Neural progenitor cell (in vitro differentiated cells): ENCODE measurements at regions not wholly inside any gene's neighbourhood (a gene's known extent, or its start where the extent isn't known, plus 50 kb on each side); places are given as distances from the start of the nearest gene placed in this dataset.

ENCODE experiments used
- EZH2phosphoT487 ChIP-seq: fragments of 200-600 bp; sonication (generic); IDR thresholded peaks from 2 replicates; pipeline ENCODE4 v1.6.1; 2017; ENCODE audit warnings: antibody characterized with exemption
- TF ChIP-seq, protein P1 (sequence below): fragments of 200-600 bp; sonication (generic); IDR thresholded peaks from 2 replicates; pipeline ENCODE4 v1.5.1; 2017; ENCODE audit warnings: antibody characterized with exemption, mild to moderate bottlenecking

DNA sequence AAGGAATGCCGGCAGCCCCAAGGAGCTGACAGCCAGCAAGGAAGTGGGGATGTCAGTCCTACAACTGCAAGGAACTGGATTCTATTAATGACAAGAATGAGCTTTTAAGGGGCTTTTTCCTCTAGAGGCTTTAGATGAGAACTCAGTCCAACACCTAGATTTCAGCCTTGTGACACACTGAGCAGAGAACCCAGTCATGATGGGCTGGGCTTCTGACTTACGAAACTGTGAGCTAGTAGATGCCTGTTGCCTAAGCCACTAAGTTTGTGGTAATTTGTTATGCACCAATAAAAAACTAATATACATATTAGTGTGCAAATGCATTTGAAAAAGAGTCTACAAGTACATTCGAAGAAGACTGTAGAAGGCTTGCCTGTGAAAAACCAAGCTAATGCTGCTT, 263.3 kb downstream of the SOX4 start:
- no peak for TF ChIP-seq EZH2phosphoT487
- TF ChIP-seq, protein P1, sequence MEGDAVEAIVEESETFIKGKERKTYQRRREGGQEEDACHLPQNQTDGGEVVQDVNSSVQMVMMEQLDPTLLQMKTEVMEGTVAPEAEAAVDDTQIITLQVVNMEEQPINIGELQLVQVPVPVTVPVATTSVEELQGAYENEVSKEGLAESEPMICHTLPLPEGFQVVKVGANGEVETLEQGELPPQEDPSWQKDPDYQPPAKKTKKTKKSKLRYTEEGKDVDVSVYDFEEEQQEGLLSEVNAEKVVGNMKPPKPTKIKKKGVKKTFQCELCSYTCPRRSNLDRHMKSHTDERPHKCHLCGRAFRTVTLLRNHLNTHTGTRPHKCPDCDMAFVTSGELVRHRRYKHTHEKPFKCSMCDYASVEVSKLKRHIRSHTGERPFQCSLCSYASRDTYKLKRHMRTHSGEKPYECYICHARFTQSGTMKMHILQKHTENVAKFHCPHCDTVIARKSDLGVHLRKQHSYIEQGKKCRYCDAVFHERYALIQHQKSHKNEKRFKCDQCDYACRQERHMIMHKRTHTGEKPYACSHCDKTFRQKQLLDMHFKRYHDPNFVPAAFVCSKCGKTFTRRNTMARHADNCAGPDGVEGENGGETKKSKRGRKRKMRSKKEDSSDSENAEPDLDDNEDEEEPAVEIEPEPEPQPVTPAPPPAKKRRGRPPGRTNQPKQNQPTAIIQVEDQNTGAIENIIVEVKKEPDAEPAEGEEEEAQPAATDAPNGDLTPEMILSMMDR = no peak
